Lower lobe of right lung (tissue), 2 donors: ENCODE measurements at regions not wholly inside any gene's neighbourhood (a gene's known extent, or its start where the extent isn't known, plus 50 kb on each side); places are given as distances from the start of the nearest gene placed in this dataset.
"Not testable (repeated sequence)": the region's sequence is repeated elsewhere in the genome, so short reads cannot be mapped to it uniquely, and the experiment has no call there.

Experiments used
- ATAC-seq, 2 donors: fragments of 200-7000 bp; cut with Tn5 transposase; one replicate each; pipeline ENCODE4 v1.9.1; 2020 to 2022; ENCODE audit warnings: mild to moderate bottlenecking in 2 of 2, moderate library complexity in 2 of 2
- DNase-seq: peaks from one replicate; pipeline ENCODE4 v3.0.0-alpha.2; 2020
- H3K27ac ChIP-seq: fragments of 200-600 bp; one replicate; pipeline ENCODE4 v1.8.0; 2022
- H3K27me3 ChIP-seq: fragments of 200-600 bp; one replicate; pipeline ENCODE4 v1.8.0; 2022; ENCODE audit warnings: low read depth
- H3K36me3 ChIP-seq: fragments of 200-600 bp; one replicate; pipeline ENCODE4 v1.8.0; 2022; ENCODE audit warnings: mild to moderate bottlenecking
- H3K4me1 ChIP-seq: fragments of 200-600 bp; one replicate; pipeline ENCODE4 v1.8.0; 2022
- H3K4me3 ChIP-seq: fragments of 200-600 bp; one replicate; pipeline ENCODE4 v1.8.0; 2022; ENCODE audit warnings: mild to moderate bottlenecking
- H3K9me3 ChIP-seq: fragments of 200-600 bp; one replicate; pipeline ENCODE4 v1.8.0; 2022
- CTCF ChIP-seq: fragments of 200-600 bp; IDR thresholded peaks from one replicate; pipeline ENCODE4 v1.8.0; 2022; ENCODE audit warnings: antibody characterized with exemption, mild to moderate bottlenecking
- intact Hi-C: fragments of 100-400 bp; cut with DNase I; formaldehyde crosslinking; loops from one replicate; pipeline ENCODE4 v1.11.0; 2022
- donor health status: DM: no; HTN: yes; CAD: no; lungs with severe emphysema.

- intact Hi-C loops: no loop called here
- TF ChIP-seq CTCF: no peak
- no peak for ATAC-seq
- H3K27ac ChIP-seq: no peak overlapping the region
- no peaks in the 10 kb centered on the region for H3K4me1 ChIP-seq
- no peaks in the 10 kb centered on the region for H3K36me3 ChIP-seq
- H3K4me3 ChIP-seq: no peak overlapping the region
- DNase-seq: no peak
- no peaks in the 10 kb centered on the region for H3K9me3 ChIP-seq
- H3K27me3 ChIP-seq: peaks cover 15% of the 10 kb centered on the region
Measured at GRCh38 chr1:5610432-5610831, 381.8 kb downstream of the NPHP4 start.

- TF ChIP-seq CTCF: no peak
- H3K4me3 ChIP-seq: no peak overlapping the region
- ATAC-seq (no peak), DNase-seq (no peak)
- H3K27ac ChIP-seq: no peak overlapping the region
- H3K9me3 ChIP-seq: no peaks in the 10 kb centered on the region
- H3K27me3 ChIP-seq: peaks cover 5% of the 10 kb centered on the region
- intact Hi-C loops: no loop called here
- H3K36me3 ChIP-seq: no peaks in the 10 kb centered on the region
- peaks cover 2% of the 10 kb centered on the region for H3K4me1 ChIP-seq
Measured at GRCh38 chr1:5603353-5604104, 388.7 kb downstream of the NPHP4 start.

GRCh38 chr1:5602718-5603117 lies 389.5 kb downstream of the NPHP4 start:
- intact Hi-C loops, H3K4me1 ChIP-seq, ATAC-seq, H3K27me3 ChIP-seq, H3K9me3 ChIP-seq, H3K27ac ChIP-seq, H3K36me3 ChIP-seq, DNase-seq, H3K4me3 ChIP-seq: not testable (repeated sequence)

- intact Hi-C loops: no loop called here
- peaks cover 4% of the 10 kb centered on the region for H3K27me3 ChIP-seq
- no peak for ATAC-seq
- peaks cover 5% of the 10 kb centered on the region for H3K4me1 ChIP-seq
- DNase-seq: no peak
- no peak overlapping the region for H3K4me3 ChIP-seq
- no peaks in the 10 kb centered on the region for H3K36me3 ChIP-seq
- no peaks in the 10 kb centered on the region for H3K9me3 ChIP-seq
- H3K27ac ChIP-seq: no peak overlapping the region
- TF ChIP-seq CTCF: no peak
Measured at GRCh38 chr1:5601516-5601915, 390.7 kb downstream of the NPHP4 start.

GRCh38 chr1:5599541-5599940 lies 392.7 kb downstream of the NPHP4 start:
- TF ChIP-seq CTCF: no peak
- ATAC-seq (no peak), DNase-seq (no peak)
- H3K4me1 ChIP-seq: peaks cover 5% of the 10 kb centered on the region
- no peaks in the 10 kb centered on the region for H3K9me3 ChIP-seq
- H3K4me3 ChIP-seq: no peak overlapping the region
- no peak overlapping the region for H3K27ac ChIP-seq
- intact Hi-C loops: no loop called here
- H3K36me3 ChIP-seq: no peaks in the 10 kb centered on the region
- H3K27me3 ChIP-seq: peaks cover 4% of the 10 kb centered on the region

- TF ChIP-seq CTCF: no peak
- intact Hi-C loops: no loop called here
- no peak for ATAC-seq
- no peak overlapping the region for H3K27ac ChIP-seq
- no peaks in the 10 kb centered on the region for H3K36me3 ChIP-seq
- H3K9me3 ChIP-seq: no peaks in the 10 kb centered on the region
- no peak for DNase-seq
- peaks cover 4% of the 10 kb centered on the region for H3K27me3 ChIP-seq
- peaks cover 5% of the 10 kb centered on the region for H3K4me1 ChIP-seq
- no peak overlapping the region for H3K4me3 ChIP-seq
Measured at GRCh38 chr1:5598824-5599395, 393.3 kb downstream of the NPHP4 start.
